ENCODE measurements at regions not wholly inside any gene's neighbourhood (a gene's known extent, or its start where the extent isn't known, plus 50 kb on each side); places are given as distances from the start of the nearest gene placed in this dataset.

DNA sequence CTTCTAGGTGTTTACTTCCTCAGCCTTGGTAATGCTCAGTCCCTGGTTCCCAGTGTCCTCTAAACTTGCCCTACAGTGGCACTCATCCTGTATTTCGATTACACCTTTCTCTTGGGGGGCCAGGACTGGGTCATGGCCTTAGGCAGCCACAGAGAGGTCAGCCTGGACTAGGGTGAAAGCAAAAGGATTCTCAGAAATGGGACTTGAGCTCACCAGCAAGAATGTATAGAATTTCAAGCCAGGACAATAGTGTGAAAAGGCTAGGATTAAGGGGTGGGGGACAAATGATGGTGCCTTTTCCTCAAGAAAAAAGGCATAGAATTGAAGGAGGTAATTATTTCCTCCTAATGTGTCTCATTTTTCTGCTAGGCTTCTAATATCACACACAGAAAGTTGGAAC, 166.8 kb upstream of the RUNX1 start:
- TF ChIP-seq, protein P1, sequence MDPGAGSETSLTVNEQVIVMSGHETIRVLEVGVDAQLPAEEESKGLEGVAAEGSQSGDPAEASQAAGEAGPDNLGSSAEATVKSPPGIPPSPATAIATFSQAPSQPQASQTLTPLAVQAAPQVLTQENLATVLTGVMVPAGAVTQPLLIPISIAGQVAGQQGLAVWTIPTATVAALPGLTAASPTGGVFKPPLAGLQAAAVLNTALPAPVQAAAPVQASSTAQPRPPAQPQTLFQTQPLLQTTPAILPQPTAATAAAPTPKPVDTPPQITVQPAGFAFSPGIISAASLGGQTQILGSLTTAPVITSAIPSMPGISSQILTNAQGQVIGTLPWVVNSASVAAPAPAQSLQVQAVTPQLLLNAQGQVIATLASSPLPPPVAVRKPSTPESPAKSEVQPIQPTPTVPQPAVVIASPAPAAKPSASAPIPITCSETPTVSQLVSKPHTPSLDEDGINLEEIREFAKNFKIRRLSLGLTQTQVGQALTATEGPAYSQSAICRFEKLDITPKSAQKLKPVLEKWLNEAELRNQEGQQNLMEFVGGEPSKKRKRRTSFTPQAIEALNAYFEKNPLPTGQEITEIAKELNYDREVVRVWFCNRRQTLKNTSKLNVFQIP (CRISPR knock-in tag; IDR thresholded peaks at IDR 0.05; ENCODE audit: borderline replicate concordance, low read depth): no peak
- TF ChIP-seq ISL1 (CRISPR knock-in tag; IDR thresholded peaks at IDR 0.05) (no peak), RARB (CRISPR knock-in tag; IDR thresholded peaks at IDR 0.05) (no peak), ZNF70 (CRISPR knock-in tag; IDR thresholded peaks at IDR 0.05) (no peak), ZNF565 (CRISPR knock-in tag; conservative IDR thresholded peaks at IDR 0.05; ENCODE audit: low read depth) (no peak), ZFP30 (CRISPR knock-in tag; IDR thresholded peaks at IDR 0.05) (no peak), ZC3H10 (CRISPR knock-in tag; IDR thresholded peaks at IDR 0.05) (no peak), CSDC2 (CRISPR knock-in tag; IDR thresholded peaks at IDR 0.05) (no peak), BACH2 (CRISPR knock-in tag; IDR thresholded peaks at IDR 0.05; ENCODE audit: borderline replicate concordance) (no peak), OSR1 (CRISPR knock-in tag; IDR thresholded peaks at IDR 0.05) (no peak), ZFP3 (CRISPR knock-in tag; IDR thresholded peaks at IDR 0.05) (no peak), ZNF8 (CRISPR knock-in tag; IDR thresholded peaks at IDR 0.05) (no peak), PPARA (CRISPR knock-in tag; IDR thresholded peaks at IDR 0.05; ENCODE audit: borderline replicate concordance) (no peak), TCF4 (CRISPR knock-in tag; IDR thresholded peaks at IDR 0.05; ENCODE audit: borderline replicate concordance) (no peak), GLIS3 (CRISPR knock-in tag; IDR thresholded peaks at IDR 0.05) (no peak), ARNTL (CRISPR knock-in tag; IDR thresholded peaks at IDR 0.05; ENCODE audit: borderline replicate concordance, low read depth) (no peak)
- TF ChIP-seq, protein P2, sequence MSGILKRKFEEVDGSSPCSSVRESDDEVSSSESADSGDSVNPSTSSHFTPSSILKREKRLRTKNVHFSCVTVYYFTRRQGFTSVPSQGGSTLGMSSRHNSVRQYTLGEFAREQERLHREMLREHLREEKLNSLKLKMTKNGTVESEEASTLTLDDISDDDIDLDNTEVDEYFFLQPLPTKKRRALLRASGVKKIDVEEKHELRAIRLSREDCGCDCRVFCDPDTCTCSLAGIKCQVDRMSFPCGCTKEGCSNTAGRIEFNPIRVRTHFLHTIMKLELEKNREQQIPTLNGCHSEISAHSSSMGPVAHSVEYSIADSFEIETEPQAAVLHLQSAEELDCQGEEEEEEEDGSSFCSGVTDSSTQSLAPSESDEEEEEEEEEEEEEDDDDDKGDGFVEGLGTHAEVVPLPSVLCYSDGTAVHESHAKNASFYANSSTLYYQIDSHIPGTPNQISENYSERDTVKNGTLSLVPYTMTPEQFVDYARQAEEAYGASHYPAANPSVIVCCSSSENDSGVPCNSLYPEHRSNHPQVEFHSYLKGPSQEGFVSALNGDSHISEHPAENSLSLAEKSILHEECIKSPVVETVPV (CRISPR knock-in tag; IDR thresholded peaks at IDR 0.05): no peak
- TF ChIP-seq, protein P3, sequence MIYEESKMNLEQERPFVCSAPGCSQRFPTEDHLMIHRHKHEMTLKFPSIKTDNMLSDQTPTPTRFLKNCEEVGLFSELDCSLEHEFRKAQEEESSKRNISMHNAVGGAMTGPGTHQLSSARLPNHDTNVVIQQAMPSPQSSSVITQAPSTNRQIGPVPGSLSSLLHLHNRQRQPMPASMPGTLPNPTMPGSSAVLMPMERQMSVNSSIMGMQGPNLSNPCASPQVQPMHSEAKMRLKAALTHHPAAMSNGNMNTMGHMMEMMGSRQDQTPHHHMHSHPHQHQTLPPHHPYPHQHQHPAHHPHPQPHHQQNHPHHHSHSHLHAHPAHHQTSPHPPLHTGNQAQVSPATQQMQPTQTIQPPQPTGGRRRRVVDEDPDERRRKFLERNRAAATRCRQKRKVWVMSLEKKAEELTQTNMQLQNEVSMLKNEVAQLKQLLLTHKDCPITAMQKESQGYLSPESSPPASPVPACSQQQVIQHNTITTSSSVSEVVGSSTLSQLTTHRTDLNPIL (CRISPR knock-in tag; IDR thresholded peaks at IDR 0.05; ENCODE audit: low read depth): no peak
- ATAC-seq: no peak

DNA sequence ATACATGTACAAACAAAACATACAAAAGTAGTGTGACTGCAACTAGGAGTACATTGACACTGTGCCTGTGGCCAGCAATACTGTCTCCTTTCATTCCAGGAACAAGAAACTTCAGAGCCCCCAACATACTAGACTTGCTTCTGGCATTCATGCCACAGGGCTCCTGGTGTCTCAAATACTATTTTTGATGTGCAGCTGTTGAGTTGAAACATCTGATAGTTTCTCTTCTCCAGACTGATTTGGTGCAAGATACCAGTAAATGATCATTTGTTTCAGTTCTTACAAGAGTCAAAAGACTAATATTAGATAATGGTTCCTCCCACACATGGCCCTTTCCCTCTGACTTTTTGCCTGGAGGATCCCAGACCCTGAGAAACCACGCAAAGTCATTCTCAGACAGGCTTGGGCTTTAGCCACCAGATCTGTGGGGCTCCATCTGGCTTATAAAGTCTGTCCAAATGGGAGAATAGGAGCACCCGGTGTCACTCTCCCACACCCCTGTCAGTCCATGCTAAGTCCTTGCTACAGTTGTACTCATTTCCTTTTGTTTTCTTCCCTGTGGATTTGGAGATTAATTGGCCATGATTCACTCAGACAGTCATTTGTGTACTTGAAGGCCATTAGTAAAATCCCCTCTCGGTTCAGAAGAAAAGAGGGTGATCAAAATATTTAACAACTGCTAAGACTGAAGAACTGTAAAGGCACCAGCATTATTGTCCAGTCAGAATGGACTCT, 163.5 kb upstream of the RUNX1 start:
- ATAC-seq: no peak
- no peak for TF ChIP-seq ZC3H10 (CRISPR knock-in tag; IDR thresholded peaks at IDR 0.05)
- TF ChIP-seq OSR1 (CRISPR knock-in tag; IDR thresholded peaks at IDR 0.05): no peak
- no peak for TF ChIP-seq ISL1 (CRISPR knock-in tag; IDR thresholded peaks at IDR 0.05)
- TF ChIP-seq ESRRG (CRISPR knock-in tag; IDR thresholded peaks at IDR 0.05): no peak
- TF ChIP-seq PPARA (CRISPR knock-in tag; IDR thresholded peaks at IDR 0.05; ENCODE audit: borderline replicate concordance): no peak
- TF ChIP-seq ZNF565 (CRISPR knock-in tag; conservative IDR thresholded peaks at IDR 0.05; ENCODE audit: low read depth): no peak
- TF ChIP-seq SNAI2 (CRISPR knock-in tag; IDR thresholded peaks at IDR 0.05): no peak

DNA sequence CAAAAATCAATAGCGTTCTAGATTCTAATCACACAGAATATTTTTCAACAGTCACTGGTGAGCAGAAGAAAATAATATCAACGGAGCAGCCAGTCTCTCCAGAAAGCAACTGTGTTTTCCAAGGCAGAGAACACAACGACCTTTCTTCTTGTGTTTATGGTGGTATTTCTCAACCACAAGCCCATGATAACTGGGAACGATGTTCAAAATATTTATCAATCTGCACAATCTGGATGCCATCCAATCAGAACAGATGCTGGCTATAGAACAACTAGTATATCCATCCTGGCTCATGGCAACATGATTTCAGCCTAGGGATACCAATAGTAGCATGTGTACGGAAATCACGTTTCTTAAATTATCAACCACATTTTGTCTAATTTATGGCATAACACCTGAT, 162.7 kb upstream of the RUNX1 start:
- no peak for TF ChIP-seq ZFP3 (CRISPR knock-in tag; IDR thresholded peaks at IDR 0.05)
- no peak for TF ChIP-seq ZC3H10 (CRISPR knock-in tag; IDR thresholded peaks at IDR 0.05)
- no peak for TF ChIP-seq CSDC2 (CRISPR knock-in tag; IDR thresholded peaks at IDR 0.05)
- ATAC-seq: no peak

DNA sequence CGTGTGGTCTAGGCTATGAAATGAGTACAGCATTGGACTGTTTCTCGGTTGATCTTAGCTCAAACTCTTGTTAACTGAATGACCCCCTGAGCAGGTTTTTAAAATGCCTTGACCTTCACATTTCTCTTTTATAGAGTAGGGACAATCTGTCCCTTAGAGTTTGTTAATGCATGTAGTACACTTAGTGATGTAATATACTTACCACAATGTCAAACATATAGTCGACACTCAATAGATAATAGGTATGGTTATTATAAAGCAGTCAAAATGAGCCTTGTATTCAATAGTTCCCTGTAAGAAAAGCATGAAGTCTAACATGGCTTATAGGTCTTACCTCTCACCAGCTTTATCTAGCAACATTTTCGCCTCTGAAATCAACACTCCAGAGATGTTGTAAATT, 161.0 kb upstream of the RUNX1 start:
- TF ChIP-seq TOX (CRISPR knock-in tag; IDR thresholded peaks at IDR 0.05; ENCODE audit: borderline replicate concordance) (no peak), CSDC2 (CRISPR knock-in tag; IDR thresholded peaks at IDR 0.05) (no peak), ZFP3 (CRISPR knock-in tag; IDR thresholded peaks at IDR 0.05) (no peak)
- ATAC-seq: no peak

DNA sequence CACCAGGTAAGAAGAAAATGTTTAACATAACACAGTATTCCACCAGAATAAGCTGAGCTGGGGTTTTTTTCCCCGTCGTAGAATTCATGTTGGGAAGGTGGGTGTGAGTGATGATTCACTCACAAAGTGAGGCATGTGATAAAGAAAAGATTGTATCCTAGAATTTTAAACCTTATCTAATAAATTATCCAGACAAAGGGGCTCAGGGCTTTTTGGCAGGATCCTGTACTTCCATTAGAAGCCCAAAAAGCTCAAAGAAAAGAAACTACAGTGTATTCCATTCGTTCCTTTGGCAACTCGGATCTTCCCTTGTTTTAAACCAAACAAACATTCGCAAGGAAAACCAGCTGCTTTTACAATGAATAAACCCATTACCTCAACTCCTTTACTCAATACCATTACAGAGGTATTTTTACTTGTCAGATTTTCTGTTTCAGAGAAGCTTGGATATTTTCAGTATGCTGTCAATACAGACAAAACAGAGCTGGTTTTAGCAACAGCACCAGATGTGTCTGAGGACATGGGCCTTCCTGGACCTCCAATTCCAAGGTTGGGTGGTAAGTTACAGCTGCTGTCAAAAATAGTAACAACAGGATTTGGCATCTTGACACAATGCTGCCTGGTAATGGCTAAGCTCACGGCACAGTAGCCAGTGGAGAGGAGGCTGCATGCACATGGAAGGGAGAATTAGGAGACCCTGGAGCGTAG, 159.9 kb upstream of the RUNX1 start:
- no peak for ATAC-seq

More for the DNA sequence above, 159.9 kb upstream of the RUNX1 start:
- TF ChIP-seq, protein P4, sequence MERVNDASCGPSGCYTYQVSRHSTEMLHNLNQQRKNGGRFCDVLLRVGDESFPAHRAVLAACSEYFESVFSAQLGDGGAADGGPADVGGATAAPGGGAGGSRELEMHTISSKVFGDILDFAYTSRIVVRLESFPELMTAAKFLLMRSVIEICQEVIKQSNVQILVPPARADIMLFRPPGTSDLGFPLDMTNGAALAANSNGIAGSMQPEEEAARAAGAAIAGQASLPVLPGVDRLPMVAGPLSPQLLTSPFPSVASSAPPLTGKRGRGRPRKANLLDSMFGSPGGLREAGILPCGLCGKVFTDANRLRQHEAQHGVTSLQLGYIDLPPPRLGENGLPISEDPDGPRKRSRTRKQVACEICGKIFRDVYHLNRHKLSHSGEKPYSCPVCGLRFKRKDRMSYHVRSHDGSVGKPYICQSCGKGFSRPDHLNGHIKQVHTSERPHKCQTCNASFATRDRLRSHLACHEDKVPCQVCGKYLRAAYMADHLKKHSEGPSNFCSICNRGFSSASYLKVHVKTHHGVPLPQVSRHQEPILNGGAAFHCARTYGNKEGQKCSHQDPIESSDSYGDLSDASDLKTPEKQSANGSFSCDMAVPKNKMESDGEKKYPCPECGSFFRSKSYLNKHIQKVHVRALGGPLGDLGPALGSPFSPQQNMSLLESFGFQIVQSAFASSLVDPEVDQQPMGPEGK (CRISPR knock-in tag; IDR thresholded peaks at IDR 0.05; ENCODE audit: borderline replicate concordance): no peak
- TF ChIP-seq ISL1 (CRISPR knock-in tag; IDR thresholded peaks at IDR 0.05): no peak
- no peak for TF ChIP-seq OSR1 (CRISPR knock-in tag; IDR thresholded peaks at IDR 0.05)
- TF ChIP-seq GLIS3 (CRISPR knock-in tag; IDR thresholded peaks at IDR 0.05): no peak
- TF ChIP-seq TOX (CRISPR knock-in tag; IDR thresholded peaks at IDR 0.05; ENCODE audit: borderline replicate concordance): no peak
- TF ChIP-seq, protein P1 (CRISPR knock-in tag; IDR thresholded peaks at IDR 0.05; ENCODE audit: borderline replicate concordance, low read depth): no peak
- no peak for TF ChIP-seq ZFP30 (CRISPR knock-in tag; IDR thresholded peaks at IDR 0.05)

All from SK-N-SH treated with all-trans-retinoic acid at 6 μM for 48 hours (cell line).